H1 (cell line): ENCODE measurements at regions not wholly inside any gene's neighbourhood (a gene's known extent, or its start where the extent isn't known, plus 50 kb on each side); places are given as distances from the start of the nearest gene placed in this dataset.

Source experiments
- CTCF ChIA-PET: fragments of 300-600 bp; sonication (Branson Sonifier 250); formaldehyde crosslinking; loops from one replicate; lab custom pipeline; 2021; ENCODE audit not compliant: partially characterized antibody; lab: Charles Lee
- POLR2A ChIA-PET: fragments of 300-600 bp; sonication (Branson Sonifier 250); formaldehyde crosslinking; loops from one replicate; lab custom pipeline; 2021; ENCODE audit warnings: inconsistent platforms; ENCODE audit not compliant: partially characterized antibody; lab: Charles Lee
- DNase-seq, 2 experiments: peaks; one replicate each; pipeline versions ENCODE4 v3.0.0 to v3.0.0-alpha.2; 2010 to 2022; ENCODE audit warnings: low spot score in 2 of 2, low read depth in 1 of 2, mixed read lengths in 1 of 2
- FAIRE-seq: peaks from 2 replicates; lab custom pipeline; 2011; peaks lifted over from hg19 to GRCh38; lab: Jason Lieb, UNC
- H2AFZ ChIP-seq: 2 replicates; pipeline ENCODE4 v1.8.1; 2012; ENCODE audit warnings: low read length, inconsistent platforms
- H2AK5ac ChIP-seq: 2 replicates; pipeline ENCODE4 v1.6.1; 2013; ENCODE audit warnings: low read depth, low read length
- H2BK120ac ChIP-seq: replicated peaks from 2 replicates; pipeline ENCODE3; 2013; ENCODE audit warnings: low read depth, low read length, inconsistent platforms
- H2BK12ac ChIP-seq: 2 replicates; pipeline ENCODE4 v1.6.1; 2013; ENCODE audit warnings: low read depth, low read length
- H2BK15ac ChIP-seq: 2 replicates; pipeline ENCODE4 v1.6.1; 2013; ENCODE audit warnings: low read length
- H2BK20ac ChIP-seq: 2 replicates; pipeline ENCODE4 v1.6.1; 2013; ENCODE audit warnings: low read length
- H2BK5ac ChIP-seq: 2 replicates; pipeline ENCODE4 v1.6.1; 2013; ENCODE audit warnings: low read depth, low read length
- H3K14ac ChIP-seq: 2 replicates; pipeline ENCODE4 v1.6.1; 2013; ENCODE audit warnings: inconsistent platforms; ENCODE audit not compliant: insufficient read length
- H3K18ac ChIP-seq: 2 replicates; pipeline ENCODE4 v1.6.1; 2013; ENCODE audit warnings: low read length; ENCODE audit errors: extremely low read depth
- H3K23ac ChIP-seq: 2 replicates; pipeline ENCODE4 v1.6.1; 2013; ENCODE audit warnings: inconsistent platforms; ENCODE audit not compliant: insufficient read length
- H3K23me2 ChIP-seq: 2 replicates; pipeline ENCODE4 v1.6.1; 2013; ENCODE audit warnings: low read depth, low read length
- H3K27ac ChIP-seq: 2 replicates; pipeline ENCODE4 v1.6.1; 2011; ENCODE audit warnings: low read depth, low read length, inconsistent platforms
- H3K27me3 ChIP-seq, 4 experiments: replicated peaks in 1 of 4; 1 replicate in 1 of 4; 2 replicates in 3 of 4; pipeline versions ENCODE4 v1.6.1 to v1.8.1; 2011 to 2013; ENCODE audit warnings: low read length in 3 of 4, mild to moderate bottlenecking in 3 of 4, inconsistent platforms in 2 of 4, mixed read lengths in 2 of 4, moderate library complexity in 1 of 4; ENCODE audit not compliant: control insufficient read depth in 3 of 4, insufficient read depth in 3 of 4; ENCODE audit errors: extremely low read depth in 1 of 4
- H3K36me3 ChIP-seq, 4 experiments: 2 replicates each; pipeline versions ENCODE4 v1.6.1 to v1.8.1; 2011 to 2013; ENCODE audit warnings: mild to moderate bottlenecking in 4 of 4, low read length in 3 of 4, moderate library complexity in 2 of 4, control low read depth in 1 of 4, inconsistent platforms in 1 of 4; ENCODE audit not compliant: insufficient read depth in 4 of 4, control insufficient read depth in 2 of 4
- H3K4ac ChIP-seq: replicated peaks from 2 replicates; pipeline ENCODE3; 2013; ENCODE audit warnings: low read length, low read depth, mixed read lengths, inconsistent platforms; ENCODE audit not compliant: insufficient read length
- H3K4me1 ChIP-seq, 4 experiments: replicated peaks in 1 of 4; 1 replicate in 1 of 4; 2 replicates in 3 of 4; pipeline versions ENCODE4 v1.6.1 to v1.8.1; 2011 to 2013; ENCODE audit warnings: low read length in 3 of 4, inconsistent platforms in 2 of 4, mixed read lengths in 1 of 4; ENCODE audit not compliant: insufficient read depth in 4 of 4, control insufficient read depth in 3 of 4
- H3K4me2 ChIP-seq, 2 experiments: 2 replicates each; pipeline versions ENCODE4 v1.6.1 to v1.8.1; 2011 to 2013; ENCODE audit warnings: low read depth in 2 of 2, low read length in 2 of 2, control low read depth in 1 of 2, inconsistent platforms in 1 of 2, mild to moderate bottlenecking in 1 of 2; ENCODE audit not compliant: insufficient read depth in 1 of 2
- H3K4me3 ChIP-seq, 4 experiments: fragments of 200-600, 300-600 bp in 1 of 4; sonication (generic), shearing (Covaris generic), sonication (Bioruptor Twin) in 1 of 4; 2 replicates each; pipeline versions ENCODE4 v1.5.1 to v1.8.1; 2011 to 2016; ENCODE audit warnings: low read length in 4 of 4, low read depth in 3 of 4, control low read depth in 2 of 4, inconsistent platforms in 2 of 4, mild to moderate bottlenecking in 2 of 4, mixed read lengths in 1 of 4, moderate library complexity in 1 of 4; ENCODE audit not compliant: insufficient read depth in 2 of 4; ENCODE audit errors: extremely low read depth in 1 of 4
- H3K56ac ChIP-seq: replicated peaks from 2 replicates; pipeline ENCODE3; 2013; ENCODE audit warnings: low read depth, mild to moderate bottlenecking, mixed read lengths, low read length, inconsistent platforms; ENCODE audit not compliant: insufficient read length
- H3K79me1 ChIP-seq: 2 replicates; pipeline ENCODE4 v1.6.1; 2013; ENCODE audit warnings: low read depth, low read length, control low read depth
- H3K79me2 ChIP-seq, 2 experiments: 2 replicates each; pipeline versions ENCODE4 v1.6.1 to v1.8.1; 2012 to 2013; ENCODE audit warnings: low read length in 2 of 2, mild to moderate bottlenecking in 2 of 2, inconsistent platforms in 1 of 2; ENCODE audit not compliant: insufficient read depth in 2 of 2, control insufficient read depth in 1 of 2
- H3K9ac ChIP-seq, 4 experiments: replicated peaks in 1 of 4; 1 replicate in 1 of 4; 2 replicates in 3 of 4; pipeline versions ENCODE4 v1.6.1 to v1.8.1; 2011 to 2013; ENCODE audit warnings: low read depth in 3 of 4, low read length in 3 of 4, control low read depth in 2 of 4, mild to moderate bottlenecking in 2 of 4, moderate library complexity in 2 of 4, inconsistent platforms in 1 of 4; ENCODE audit errors: extremely low read depth in 1 of 4
- H3K9me3 ChIP-seq, 2 experiments: 2 replicates each; pipeline versions ENCODE4 v1.6.1 to v1.8.1; 2012 to 2013; ENCODE audit warnings: mild to moderate bottlenecking in 2 of 2, moderate library complexity in 2 of 2, control low read depth in 1 of 2, inconsistent platforms in 1 of 2, low read depth in 1 of 2, low read length in 1 of 2, mixed read lengths in 1 of 2; ENCODE audit not compliant: insufficient read depth in 2 of 2
- H4K20me1 ChIP-seq, 2 experiments: replicated peaks in 1 of 2; 2 replicates each; pipeline versions ENCODE3 to v1.8.1; 2011 to 2013; ENCODE audit warnings: inconsistent platforms in 2 of 2, low read length in 2 of 2, mild to moderate bottlenecking in 1 of 2; ENCODE audit not compliant: insufficient read depth in 2 of 2, control insufficient read depth in 1 of 2
- H4K5ac ChIP-seq: 2 replicates; pipeline ENCODE4 v1.6.1; 2013; ENCODE audit warnings: low read length, low read depth, mixed read lengths, inconsistent platforms; ENCODE audit not compliant: insufficient read length
- H4K8ac ChIP-seq: 2 replicates; pipeline ENCODE4 v1.8.0; 2013; ENCODE audit warnings: mild to moderate bottlenecking, moderate library complexity, low read length, inconsistent platforms; ENCODE audit not compliant: insufficient read depth; ENCODE audit errors: extremely low read depth
- H4K91ac ChIP-seq: replicated peaks from 2 replicates; pipeline ENCODE3; 2013; ENCODE audit warnings: low read length, mixed read lengths, inconsistent platforms; ENCODE audit not compliant: insufficient read length
- BRCA1 ChIP-seq: IDR thresholded peaks from 2 replicates; pipeline ENCODE4 v1.6.1; 2012; ENCODE audit warnings: low read depth, low read length, improper control_type of control experiment
- CTCF ChIP-seq, 3 experiments: IDR thresholded peaks; 1 replicate in 2 of 3; 2 replicates in 1 of 3; pipeline versions ENCODE4 v1.5.1 to v1.6.1; 2011; ENCODE audit warnings: low read length in 3 of 3, mild to moderate bottlenecking in 3 of 3, inconsistent platforms in 2 of 3, low read depth in 1 of 3, moderate library complexity in 1 of 3; ENCODE audit not compliant: insufficient read depth in 1 of 3; ENCODE audit errors: control extremely low read depth in 1 of 3
- E2F6 ChIP-seq: IDR thresholded peaks from 2 replicates; pipeline ENCODE4 v1.6.1; 2012; ENCODE audit warnings: inconsistent platforms
- EP300 ChIP-seq, 2 experiments: IDR thresholded peaks; 1 replicate in 1 of 2; 2 replicates in 1 of 2; pipeline ENCODE4 v1.6.1; 2011 to 2012; ENCODE audit warnings: low read depth in 2 of 2, low read length in 2 of 2, mild to moderate bottlenecking in 2 of 2, borderline replicate concordance in 1 of 2, inconsistent platforms in 1 of 2, moderate library complexity in 1 of 2
- HDAC2 ChIP-seq, 2 experiments: fragments of 300-600 bp in 1 of 2; sonication (generic) in 1 of 2; IDR thresholded peaks; 2 replicates each; pipeline ENCODE4 v1.6.1; 2011 to 2012; ENCODE audit warnings: low read depth in 2 of 2, low read length in 2 of 2, mild to moderate bottlenecking in 2 of 2, moderate library complexity in 2 of 2, borderline replicate concordance in 1 of 2, inconsistent platforms in 1 of 2
- TEAD4 ChIP-seq: IDR thresholded peaks from 2 replicates; pipeline ENCODE4 v1.6.1; 2012; ENCODE audit warnings: low read depth, low read length, inconsistent platforms, mixed read lengths
- WGBS, 2 experiments: shearing (Covaris generic) in 1 of 2; methylation state at CpG; one replicate each; pipeline versions ENCODE4 v1.1.6 to v1.1.7; 2013 to 2015; ENCODE audit warnings: low lambda C conversion rate in 2 of 2, mixed read lengths in 2 of 2, inconsistent platforms in 1 of 2, low coverage in 1 of 2, missing lambda C conversion rate in 1 of 2; ENCODE audit not compliant: insufficient replicate concordance in 2 of 2, insufficient coverage in 1 of 2, insufficient read length in 1 of 2; ENCODE audit errors: extremely low coverage in 1 of 2, missing lambda C conversion rate in 1 of 2; 5-methylcytosine and 5-hydroxymethylcytosine counted together

- Histone ChIP-seq H2BK5ac (no peak overlapping the region), H3K56ac (no peak overlapping the region), H4K5ac (peak overlapping the region; percentile 16), H3K4me2 (peak overlapping the region in 1 of 2 experiments; percentile 26; a peak in 1 of 4 replicates), H3K18ac (no peak overlapping the region), H2BK20ac (no peak overlapping the region), H3K27me3 (no peaks in the 10 kb centered on the region), H4K8ac (no peak overlapping the region), H3K79me2 (no peaks in the 10 kb centered on the region), H2AK5ac (no peak overlapping the region), H2AFZ (no peak overlapping the region), H3K9ac (no peak overlapping the region), H4K20me1 (no peaks in the 10 kb centered on the region), H3K9me3 (no peaks in the 10 kb centered on the region), H3K23ac (no peak overlapping the region), H3K4ac (no peak overlapping the region), H4K91ac (no peak overlapping the region), H2BK12ac (no peak overlapping the region), H3K14ac (no peak overlapping the region), H3K4me3 (no peak overlapping the region; a peak in 1 of 8 replicates), H3K4me1 (peaks cover 0 to 3% (median 1%) of the 10 kb centered on the region in 4 experiments; a peak in 2 of 7 replicates), H3K27ac (no peak overlapping the region), H2BK15ac (no peak overlapping the region), H3K36me3 (no peaks in the 10 kb centered on the region), H2BK120ac (no peak overlapping the region), H3K23me2 (no peaks in the 10 kb centered on the region), H3K79me1 (no peaks in the 10 kb centered on the region)
- DNase-seq (no peak), FAIRE-seq (peak; percentile 52)
- POLR2A ChIA-PET: no interaction called here
- no peak for TF ChIP-seq BRCA1
- TF ChIP-seq HDAC2 (IDR thresholded peaks at IDR 0.05; ENCODE audit: borderline replicate concordance in 1 of 2, low read depth in 2 of 2, low read length in 2 of 2): 0 out of 4 replicates have a peak, but pooled peaks of 1 of the 2 experiments have one; percentile 65
- TF ChIP-seq TEAD4: peak; percentile 44; the same call in 1 of the 2 replicates
- TF ChIP-seq E2F6: no peak
- TF ChIP-seq CTCF (IDR thresholded peaks at IDR 0.05; ENCODE audit: control extremely low read depth in 1 of 3, insufficient read depth in 1 of 3, low read depth in 1 of 3, low read length in 3 of 3): peak in 1 of 3 experiments; percentile 21; a peak in 1 of 4 replicates
- peak in 1 of 2 experiments; percentile 60; a peak in 1 of 3 replicates for TF ChIP-seq EP300 (IDR thresholded peaks at IDR 0.05; ENCODE audit: borderline replicate concordance in 1 of 2, low read depth in 2 of 2, low read length in 2 of 2)
- 55% methylated on average over 1 of the region's 1 CpG; no CpG with 5 or more reads in 1 of the 2 experiments for WGBS, 2 experiments
- CTCF ChIA-PET: interaction anchor here (0.6 to 2.4 kb wide), 4 partner anchors 10 to 422 kb away, joined by 3 to 7 read pairs (median 3); no protein-coding TSS in a partner anchor
These were observed 421.3 kb downstream of the FAT4 start for GRCh38 chr4:125736057-125736456.
